MCF 10A (cell line): ENCODE measurements at regions not wholly inside any gene's neighbourhood (a gene's known extent, or its start where the extent isn't known, plus 50 kb on each side); places are given as distances from the start of the nearest gene placed in this dataset.
A peak's percentile ranks its signal among the peaks of the same experiment; 100 is the strongest.

Experiments
- BruUV-seq: library from RNA; stranded (reverse); fragments of 400-500 nt; replicated peaks from 2 replicates; lab custom pipeline; 2021; lab: Mats Ljungman, UMichigan
- CTCF ChIA-PET: fragments of 300-600 bp; sonication (Branson Sonifier 250); formaldehyde crosslinking; extraction: SDS; loops from one replicate; lab custom pipeline; 2021; ENCODE audit warnings: antibody characterized with exemption, inconsistent platforms; lab: Yijun Ruan, JAX
- POLR2A ChIA-PET: fragments of 300-600, 350-650 bp; sonication (Branson Sonifier 250); formaldehyde crosslinking; extraction: SDS; loops from one replicate; lab custom pipeline; 2020; ENCODE audit warnings: antibody characterized with exemption, inconsistent platforms; lab: Yijun Ruan, JAX
- DNase-seq: peaks from one replicate; pipeline ENCODE4 v3.0.0-alpha.2; 2018; ENCODE audit not compliant: unreplicated experiment
- H3K27ac Mint-ChIP-seq: one replicate; pipeline ENCODE4 v1.8.0; 2022; ENCODE audit warnings: mild to moderate bottlenecking, low read depth, mixed read lengths; ENCODE audit not compliant: unreplicated experiment
- H3K27me3 Mint-ChIP-seq: one replicate; pipeline ENCODE4 v1.8.0; 2022; ENCODE audit warnings: mixed read lengths; ENCODE audit not compliant: insufficient read depth, unreplicated experiment
- H3K36me3 Mint-ChIP-seq: one replicate; pipeline ENCODE4 v1.8.0; 2022; ENCODE audit warnings: mild to moderate bottlenecking, moderate library complexity, mixed read lengths; ENCODE audit not compliant: insufficient read depth, unreplicated experiment
- H3K4me1 Mint-ChIP-seq: one replicate; pipeline ENCODE4 v1.8.0; 2022; ENCODE audit warnings: mixed read lengths; ENCODE audit not compliant: insufficient read depth, unreplicated experiment
- H3K4me3 Mint-ChIP-seq: one replicate; pipeline ENCODE4 v1.8.0; 2022; ENCODE audit warnings: mild to moderate bottlenecking, moderate library complexity, mixed read lengths; ENCODE audit not compliant: unreplicated experiment
- H3K9me3 Mint-ChIP-seq: one replicate; pipeline ENCODE4 v1.8.0; 2022; ENCODE audit warnings: mixed read lengths; ENCODE audit not compliant: unreplicated experiment
- intact Hi-C: fragments of 100-400 bp; cut with micrococcal nuclease; formaldehyde crosslinking; loops from 2 replicates; pipeline ENCODE4 v1.14.1; 2022
- TF ChIP-seq, protein P1 (sequence below): fragments of 200-600 bp; IDR thresholded peaks from one replicate; pipeline ENCODE4 v1.8.0; 2022; ENCODE audit warnings: antibody characterized with exemption, mild to moderate bottlenecking; ENCODE audit not compliant: unreplicated experiment

DNA sequence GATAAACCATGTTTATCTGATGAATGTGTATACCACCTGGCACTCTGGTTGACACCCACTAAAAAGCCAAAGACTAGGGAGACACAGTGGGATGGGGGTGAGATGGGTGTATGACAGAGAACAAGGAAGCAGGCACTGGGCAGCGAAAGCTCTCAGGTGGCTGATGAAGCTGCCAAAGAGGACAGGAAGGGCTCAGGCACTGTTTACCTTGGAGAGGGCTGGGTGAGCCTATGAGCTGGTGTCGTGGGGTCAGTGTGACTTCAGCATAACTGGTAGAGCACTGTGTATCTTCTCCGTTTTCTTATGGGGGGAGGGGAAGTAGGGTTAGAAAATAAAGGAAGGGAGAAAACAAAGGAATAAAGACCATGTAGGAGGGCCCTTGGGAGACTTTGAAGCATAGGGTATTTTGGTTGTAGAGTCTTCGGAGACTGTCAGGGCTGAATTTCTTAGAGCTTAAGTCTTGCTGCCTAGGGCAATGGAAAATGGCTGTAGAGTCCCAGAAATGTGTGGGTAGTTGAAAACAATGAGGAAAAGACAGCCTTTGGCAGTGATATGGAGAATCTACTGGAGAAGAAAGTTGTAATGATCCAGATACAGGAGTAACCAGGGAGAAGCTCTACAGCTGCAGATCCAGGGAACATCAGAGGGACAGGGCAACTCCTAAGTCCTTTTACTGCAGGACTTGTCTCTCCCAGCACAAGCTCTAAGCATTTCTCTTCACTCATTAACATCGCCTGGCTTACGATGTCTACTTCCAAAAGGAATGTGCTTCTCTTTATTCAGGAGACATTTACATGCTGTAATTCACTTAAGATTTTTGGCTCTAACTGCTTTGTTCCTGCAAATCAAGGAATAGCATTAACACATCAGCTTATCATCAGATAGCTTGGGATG, 120.0 kb downstream of the AQP4 start:
- intact Hi-C loops = no loop called here
- Mint-ChIP-seq H3K36me3 (no peaks in the 10 kb centered on the region), H3K4me3 (peak overlapping the region; percentile 40), H3K4me1 (peaks cover 38% of the 10 kb centered on the region), H3K9me3 (no peaks in the 10 kb centered on the region), H3K27ac (peak overlapping the region; percentile 71), H3K27me3 (no peaks in the 10 kb centered on the region)
- ChIA-PET POLR2A (interaction anchor here (1.0 to 2.8 kb wide), 12 partner anchors 10 to 258 kb away, joined by 3 to 44 read pairs (median 3); partner anchors contain the start of gene KCTD1), CTCF (interaction anchor here (0.6 to 1.3 kb wide), 3 partner anchors 11 to 358 kb away, joined by 3 to 5 read pairs (median 4); no protein-coding TSS in a partner anchor)
- DNase-seq = peak; percentile 2
- TF ChIP-seq, protein P1, sequence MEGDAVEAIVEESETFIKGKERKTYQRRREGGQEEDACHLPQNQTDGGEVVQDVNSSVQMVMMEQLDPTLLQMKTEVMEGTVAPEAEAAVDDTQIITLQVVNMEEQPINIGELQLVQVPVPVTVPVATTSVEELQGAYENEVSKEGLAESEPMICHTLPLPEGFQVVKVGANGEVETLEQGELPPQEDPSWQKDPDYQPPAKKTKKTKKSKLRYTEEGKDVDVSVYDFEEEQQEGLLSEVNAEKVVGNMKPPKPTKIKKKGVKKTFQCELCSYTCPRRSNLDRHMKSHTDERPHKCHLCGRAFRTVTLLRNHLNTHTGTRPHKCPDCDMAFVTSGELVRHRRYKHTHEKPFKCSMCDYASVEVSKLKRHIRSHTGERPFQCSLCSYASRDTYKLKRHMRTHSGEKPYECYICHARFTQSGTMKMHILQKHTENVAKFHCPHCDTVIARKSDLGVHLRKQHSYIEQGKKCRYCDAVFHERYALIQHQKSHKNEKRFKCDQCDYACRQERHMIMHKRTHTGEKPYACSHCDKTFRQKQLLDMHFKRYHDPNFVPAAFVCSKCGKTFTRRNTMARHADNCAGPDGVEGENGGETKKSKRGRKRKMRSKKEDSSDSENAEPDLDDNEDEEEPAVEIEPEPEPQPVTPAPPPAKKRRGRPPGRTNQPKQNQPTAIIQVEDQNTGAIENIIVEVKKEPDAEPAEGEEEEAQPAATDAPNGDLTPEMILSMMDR = no peak
- BruUV-seq = no TSS peak

DNA sequence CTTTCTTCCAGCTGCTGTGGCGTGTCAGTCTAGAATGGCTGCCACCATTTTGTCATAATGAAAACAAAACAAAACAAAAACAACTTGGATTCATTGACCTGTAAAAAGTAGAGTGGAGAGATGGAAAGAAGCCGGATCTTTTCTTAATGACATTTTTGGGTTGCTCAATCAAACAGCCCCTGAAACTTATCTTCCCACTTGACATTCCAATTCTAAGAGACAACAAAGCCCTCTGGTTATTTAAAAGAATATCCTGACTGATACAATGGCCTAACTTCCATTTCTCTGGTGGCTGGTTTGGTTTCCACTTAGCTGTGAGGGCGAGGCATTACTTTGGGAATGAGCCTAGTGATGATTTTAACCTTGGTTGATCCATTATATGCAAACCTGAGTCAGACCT, 123.7 kb downstream of the AQP4 start:
- Mint-ChIP-seq H3K27me3 (no peaks in the 10 kb centered on the region), H3K4me3 (no peak overlapping the region), H3K4me1 (peaks cover 23% of the 10 kb centered on the region), H3K9me3 (no peaks in the 10 kb centered on the region), H3K27ac (no peak overlapping the region), H3K36me3 (no peaks in the 10 kb centered on the region)
- DNase-seq = no peak
- BruUV-seq = no TSS peak
- ChIA-PET POLR2A (interaction anchor here (0.6 to 1.7 kb wide), 3 partner anchors 9 to 36 kb away, joined by 3 to 4 read pairs (median 3); no protein-coding TSS in a partner anchor), CTCF (interaction anchor here (0.6 to 1.3 kb wide), 3 partner anchors 15 to 435 kb away, joined by 4 to 5 read pairs (median 4); no protein-coding TSS in a partner anchor)
- intact Hi-C loops = no loop called here
- TF ChIP-seq, protein P1 = no peak

DNA sequence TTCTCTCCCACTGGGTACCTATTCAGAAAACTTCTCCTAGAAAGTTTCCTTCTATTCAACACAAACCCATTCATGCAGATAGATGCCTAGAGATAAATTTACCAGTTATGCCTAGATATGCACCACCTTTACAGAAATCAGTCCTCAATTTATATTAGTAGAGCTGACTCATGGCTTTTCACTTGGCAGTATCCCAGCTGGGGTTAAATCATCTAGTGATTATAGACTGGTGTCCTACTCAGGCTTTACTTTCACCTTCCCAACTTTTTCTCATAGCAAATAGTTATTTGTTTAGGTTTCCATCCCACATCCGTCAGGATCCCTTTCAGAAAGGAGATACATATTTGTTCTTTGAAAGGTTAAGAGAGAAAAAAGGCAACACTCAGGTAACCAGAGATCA, 124.5 kb downstream of the AQP4 start:
- Mint-ChIP-seq H3K36me3 (no peaks in the 10 kb centered on the region), H3K27ac (no peak overlapping the region), H3K4me1 (peaks cover 16% of the 10 kb centered on the region), H3K27me3 (no peaks in the 10 kb centered on the region), H3K4me3 (no peak overlapping the region), H3K9me3 (no peaks in the 10 kb centered on the region)
- CTCF ChIA-PET = interaction anchor here (1.1 to 1.3 kb wide), 2 partner anchors 40 to 120 kb away, joined by 3 to 4 read pairs; no protein-coding TSS in a partner anchor
- BruUV-seq = no TSS peak
- TF ChIP-seq, protein P1 = no peak
- intact Hi-C loops = no loop called here
- POLR2A ChIA-PET = interaction anchor here (0.9 to 1.7 kb wide), 2 partner anchors 8 to 25 kb away, joined by 3 to 4 read pairs; no protein-coding TSS in a partner anchor
- peak; percentile 35 for DNase-seq

DNA sequence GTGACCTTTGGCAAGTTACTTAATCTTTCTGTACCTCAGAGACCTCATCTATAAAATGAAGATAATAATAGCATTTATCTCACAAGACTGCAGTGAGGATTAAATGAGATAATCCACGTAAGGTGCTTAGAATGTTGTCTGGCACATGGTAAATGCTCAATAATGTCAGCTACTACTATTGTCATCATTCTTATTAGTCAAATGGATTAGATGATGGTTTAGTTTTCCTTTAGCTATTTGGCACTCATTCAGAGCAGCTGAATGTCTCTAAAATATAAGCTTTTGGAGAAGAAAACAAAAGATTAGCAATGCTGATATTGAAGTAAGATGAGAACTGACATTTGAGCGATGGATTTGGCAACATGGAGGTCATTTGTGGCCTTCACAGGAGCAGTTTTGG, 125.1 kb downstream of the AQP4 start:
- no TSS peak for BruUV-seq
- Mint-ChIP-seq H3K27me3 (no peaks in the 10 kb centered on the region), H3K36me3 (no peaks in the 10 kb centered on the region), H3K9me3 (no peaks in the 10 kb centered on the region), H3K4me1 (peaks cover 10% of the 10 kb centered on the region), H3K4me3 (no peak overlapping the region), H3K27ac (no peak overlapping the region)
- no peak for DNase-seq
- POLR2A ChIA-PET = no interaction called here
- intact Hi-C loops = no loop called here
- CTCF ChIA-PET = interaction anchor here (0.7 to 1.1 kb wide), 2 partner anchors 119 to 176 kb away, joined by 3 read pairs; no protein-coding TSS in a partner anchor
- TF ChIP-seq, protein P1 = no peak
